SH-SY5Y (cell line): ENCODE measurements at regions not wholly inside any gene's neighbourhood (a gene's known extent, or its start where the extent isn't known, plus 50 kb on each side); places are given as distances from the start of the nearest gene placed in this dataset.

ENCODE experiments used
- GATA2 ChIP-seq: IDR thresholded peaks from 2 replicates; pipeline ENCODE4 v1.6.1; 2011; ENCODE audit warnings: mild to moderate bottlenecking, low read depth, low read length
- GATA3 ChIP-seq: IDR thresholded peaks from 2 replicates; pipeline ENCODE4 v1.6.1; 2011; ENCODE audit warnings: low read depth, mild to moderate bottlenecking, low read length, moderate library complexity

- TF ChIP-seq GATA2 (no peak), GATA3 (no peak)
Observed at GRCh38 chr10:56622335-56622973, 261.4 kb upstream of the ZWINT start.

- TF ChIP-seq GATA2 (no peak), GATA3 (no peak)
Observed at GRCh38 chr10:56606202-56606601, 245.1 kb upstream of the ZWINT start.

GRCh38 chr10:56605051-56605450 lies 244.0 kb upstream of the ZWINT start:
- no peak for TF ChIP-seq GATA2
- TF ChIP-seq GATA3: no peak

GRCh38 chr10:56604624-56605023 lies 243.6 kb upstream of the ZWINT start:
- no peak for TF ChIP-seq GATA3
- TF ChIP-seq GATA2: no peak

- TF ChIP-seq GATA2 (no peak), GATA3 (no peak)
Observed at GRCh38 chr10:56599201-56599600, 238.1 kb upstream of the ZWINT start.

- TF ChIP-seq GATA3 (no peak), GATA2 (no peak)
Observed at GRCh38 chr10:56596257-56596656, 235.2 kb upstream of the ZWINT start.

- TF ChIP-seq GATA2 (no peak), GATA3 (no peak)
Observed at GRCh38 chr10:56593120-56593519, 232.1 kb upstream of the ZWINT start.

GRCh38 chr10:56586461-56586891 lies 225.4 kb upstream of the ZWINT start:
- TF ChIP-seq GATA2 (no peak), GATA3 (no peak)

- TF ChIP-seq GATA3 (no peak), GATA2 (no peak)
Observed at GRCh38 chr10:56585447-56586171, 224.6 kb upstream of the ZWINT start.

GRCh38 chr10:56583316-56583715 lies 222.3 kb upstream of the ZWINT start:
- TF ChIP-seq GATA3 (no peak), GATA2 (no peak)

GRCh38 chr10:56567580-56567979 lies 206.5 kb upstream of the ZWINT start:
- TF ChIP-seq GATA3 (no peak), GATA2 (no peak)

GRCh38 chr10:56561336-56561735 lies 200.3 kb upstream of the ZWINT start:
- TF ChIP-seq GATA2 (no peak), GATA3 (no peak)

- no peak for TF ChIP-seq GATA2
Observed at GRCh38 chr10:56551037-56551436, 190.0 kb upstream of the ZWINT start.

GRCh38 chr10:56547163-56547562 lies 186.1 kb upstream of the ZWINT start:
- TF ChIP-seq GATA3 (no peak), GATA2 (peak; percentile 72)

- TF ChIP-seq GATA3 (no peak), GATA2 (no peak)
Observed at GRCh38 chr10:56537984-56538383, 176.9 kb upstream of the ZWINT start.
